A549 (cell line): ENCODE measurements at regions not wholly inside any gene's neighbourhood (a gene's known extent, or its start where the extent isn't known, plus 50 kb on each side); places are given as distances from the start of the nearest gene placed in this dataset.

ENCODE experiments used
- TF ChIP-seq, protein P1 (sequence below): fragments of >200 bp; sonication (Bioruptor Twin); formaldehyde crosslinking; IDR thresholded peaks from 3 replicates; pipeline ENCODE4 v1.5.1; 2016
- TF ChIP-seq, protein P2 (sequence below): IDR thresholded peaks from 2 replicates; pipeline ENCODE4 v1.6.1; 2012
- TF ChIP-seq, protein P3 (sequence below): fragments of 200-600 bp; sonication (generic); IDR thresholded peaks from 2 replicates; pipeline ENCODE4 v1.6.1; 2016; ENCODE audit warnings: antibody characterized with exemption, mild to moderate bottlenecking, moderate library complexity

DNA sequence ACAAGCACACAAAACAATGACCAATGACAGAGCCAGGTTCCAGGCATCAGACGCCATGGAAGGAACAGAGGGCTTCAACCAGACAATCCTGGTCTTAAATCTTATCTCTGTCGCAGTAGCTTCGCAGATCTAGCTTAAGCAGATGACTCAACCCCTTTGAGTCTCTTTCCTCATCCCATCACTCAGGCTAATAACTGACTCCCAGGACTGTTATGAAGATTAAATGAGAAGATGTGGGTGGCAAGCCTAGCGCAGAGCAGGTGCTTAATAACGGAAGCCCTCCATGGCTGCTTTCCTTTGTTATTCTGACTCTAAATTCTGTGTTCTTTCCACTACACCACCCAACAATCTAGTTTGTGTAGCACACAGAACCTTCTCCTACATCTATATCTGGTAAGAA, 110.9 kb downstream of the SLC24A2 start:
- TF ChIP-seq, protein P1, sequence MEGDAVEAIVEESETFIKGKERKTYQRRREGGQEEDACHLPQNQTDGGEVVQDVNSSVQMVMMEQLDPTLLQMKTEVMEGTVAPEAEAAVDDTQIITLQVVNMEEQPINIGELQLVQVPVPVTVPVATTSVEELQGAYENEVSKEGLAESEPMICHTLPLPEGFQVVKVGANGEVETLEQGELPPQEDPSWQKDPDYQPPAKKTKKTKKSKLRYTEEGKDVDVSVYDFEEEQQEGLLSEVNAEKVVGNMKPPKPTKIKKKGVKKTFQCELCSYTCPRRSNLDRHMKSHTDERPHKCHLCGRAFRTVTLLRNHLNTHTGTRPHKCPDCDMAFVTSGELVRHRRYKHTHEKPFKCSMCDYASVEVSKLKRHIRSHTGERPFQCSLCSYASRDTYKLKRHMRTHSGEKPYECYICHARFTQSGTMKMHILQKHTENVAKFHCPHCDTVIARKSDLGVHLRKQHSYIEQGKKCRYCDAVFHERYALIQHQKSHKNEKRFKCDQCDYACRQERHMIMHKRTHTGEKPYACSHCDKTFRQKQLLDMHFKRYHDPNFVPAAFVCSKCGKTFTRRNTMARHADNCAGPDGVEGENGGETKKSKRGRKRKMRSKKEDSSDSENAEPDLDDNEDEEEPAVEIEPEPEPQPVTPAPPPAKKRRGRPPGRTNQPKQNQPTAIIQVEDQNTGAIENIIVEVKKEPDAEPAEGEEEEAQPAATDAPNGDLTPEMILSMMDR, result no peak
- TF ChIP-seq, protein P2, sequence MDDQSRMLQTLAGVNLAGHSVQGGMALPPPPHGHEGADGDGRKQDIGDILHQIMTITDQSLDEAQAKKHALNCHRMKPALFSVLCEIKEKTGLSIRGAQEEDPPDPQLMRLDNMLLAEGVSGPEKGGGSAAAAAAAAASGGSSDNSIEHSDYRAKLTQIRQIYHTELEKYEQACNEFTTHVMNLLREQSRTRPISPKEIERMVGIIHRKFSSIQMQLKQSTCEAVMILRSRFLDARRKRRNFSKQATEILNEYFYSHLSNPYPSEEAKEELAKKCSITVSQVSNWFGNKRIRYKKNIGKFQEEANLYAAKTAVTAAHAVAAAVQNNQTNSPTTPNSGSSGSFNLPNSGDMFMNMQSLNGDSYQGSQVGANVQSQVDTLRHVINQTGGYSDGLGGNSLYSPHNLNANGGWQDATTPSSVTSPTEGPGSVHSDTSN, result no peak
- TF ChIP-seq, protein P3, sequence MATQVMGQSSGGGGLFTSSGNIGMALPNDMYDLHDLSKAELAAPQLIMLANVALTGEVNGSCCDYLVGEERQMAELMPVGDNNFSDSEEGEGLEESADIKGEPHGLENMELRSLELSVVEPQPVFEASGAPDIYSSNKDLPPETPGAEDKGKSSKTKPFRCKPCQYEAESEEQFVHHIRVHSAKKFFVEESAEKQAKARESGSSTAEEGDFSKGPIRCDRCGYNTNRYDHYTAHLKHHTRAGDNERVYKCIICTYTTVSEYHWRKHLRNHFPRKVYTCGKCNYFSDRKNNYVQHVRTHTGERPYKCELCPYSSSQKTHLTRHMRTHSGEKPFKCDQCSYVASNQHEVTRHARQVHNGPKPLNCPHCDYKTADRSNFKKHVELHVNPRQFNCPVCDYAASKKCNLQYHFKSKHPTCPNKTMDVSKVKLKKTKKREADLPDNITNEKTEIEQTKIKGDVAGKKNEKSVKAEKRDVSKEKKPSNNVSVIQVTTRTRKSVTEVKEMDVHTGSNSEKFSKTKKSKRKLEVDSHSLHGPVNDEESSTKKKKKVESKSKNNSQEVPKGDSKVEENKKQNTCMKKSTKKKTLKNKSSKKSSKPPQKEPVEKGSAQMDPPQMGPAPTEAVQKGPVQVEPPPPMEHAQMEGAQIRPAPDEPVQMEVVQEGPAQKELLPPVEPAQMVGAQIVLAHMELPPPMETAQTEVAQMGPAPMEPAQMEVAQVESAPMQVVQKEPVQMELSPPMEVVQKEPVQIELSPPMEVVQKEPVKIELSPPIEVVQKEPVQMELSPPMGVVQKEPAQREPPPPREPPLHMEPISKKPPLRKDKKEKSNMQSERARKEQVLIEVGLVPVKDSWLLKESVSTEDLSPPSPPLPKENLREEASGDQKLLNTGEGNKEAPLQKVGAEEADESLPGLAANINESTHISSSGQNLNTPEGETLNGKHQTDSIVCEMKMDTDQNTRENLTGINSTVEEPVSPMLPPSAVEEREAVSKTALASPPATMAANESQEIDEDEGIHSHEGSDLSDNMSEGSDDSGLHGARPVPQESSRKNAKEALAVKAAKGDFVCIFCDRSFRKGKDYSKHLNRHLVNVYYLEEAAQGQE, result no peak
